Skin of body (tissue), 1 donor: ENCODE measurements at regions not wholly inside any gene's neighbourhood (a gene's known extent, or its start where the extent isn't known, plus 50 kb on each side); places are given as distances from the start of the nearest gene placed in this dataset.

Experiments used
- DNase-seq: peaks from one replicate; lab custom pipeline; 2025; lab: John Stamatoyannopoulos, UW

GRCh38 chr14:61109288-61109687 lies 128.2 kb downstream of the SLC38A6 start:
- DNase-seq: no peak

GRCh38 chr14:61108496-61109141 lies 127.6 kb downstream of the SLC38A6 start:
- no peak for DNase-seq

DNA sequence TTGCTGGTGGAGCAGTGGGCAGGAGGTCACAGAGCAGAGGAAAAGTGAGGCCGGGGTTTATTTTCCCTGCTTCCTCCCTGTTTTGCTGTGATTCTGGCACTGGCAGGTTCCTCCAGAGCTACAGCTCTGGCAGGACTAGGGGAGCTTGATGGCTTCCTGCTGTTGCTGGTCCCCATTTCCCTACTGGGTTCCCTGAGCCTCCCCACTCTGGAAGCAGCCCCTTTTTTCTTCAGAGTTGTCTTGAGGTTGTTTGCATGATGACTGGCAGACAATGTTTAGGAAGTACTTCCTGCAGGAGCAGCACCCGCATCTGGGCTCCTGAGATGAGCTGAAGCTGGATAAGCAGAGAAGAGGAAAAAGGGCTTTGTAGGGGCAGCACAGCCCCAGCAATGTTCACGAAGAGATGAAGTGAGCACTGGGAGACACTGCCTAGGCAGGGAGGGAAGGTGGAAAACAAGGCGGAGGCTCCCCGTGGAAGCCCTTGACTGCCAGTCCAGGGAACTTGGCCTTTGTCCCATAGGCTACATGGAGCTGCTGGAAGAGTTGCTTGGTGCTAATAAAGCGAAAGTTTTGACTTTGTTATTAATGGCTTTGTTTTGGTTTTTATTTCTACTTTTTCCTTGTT lies 126.9 kb downstream of the SLC38A6 start:
- no peak for DNase-seq

DNA sequence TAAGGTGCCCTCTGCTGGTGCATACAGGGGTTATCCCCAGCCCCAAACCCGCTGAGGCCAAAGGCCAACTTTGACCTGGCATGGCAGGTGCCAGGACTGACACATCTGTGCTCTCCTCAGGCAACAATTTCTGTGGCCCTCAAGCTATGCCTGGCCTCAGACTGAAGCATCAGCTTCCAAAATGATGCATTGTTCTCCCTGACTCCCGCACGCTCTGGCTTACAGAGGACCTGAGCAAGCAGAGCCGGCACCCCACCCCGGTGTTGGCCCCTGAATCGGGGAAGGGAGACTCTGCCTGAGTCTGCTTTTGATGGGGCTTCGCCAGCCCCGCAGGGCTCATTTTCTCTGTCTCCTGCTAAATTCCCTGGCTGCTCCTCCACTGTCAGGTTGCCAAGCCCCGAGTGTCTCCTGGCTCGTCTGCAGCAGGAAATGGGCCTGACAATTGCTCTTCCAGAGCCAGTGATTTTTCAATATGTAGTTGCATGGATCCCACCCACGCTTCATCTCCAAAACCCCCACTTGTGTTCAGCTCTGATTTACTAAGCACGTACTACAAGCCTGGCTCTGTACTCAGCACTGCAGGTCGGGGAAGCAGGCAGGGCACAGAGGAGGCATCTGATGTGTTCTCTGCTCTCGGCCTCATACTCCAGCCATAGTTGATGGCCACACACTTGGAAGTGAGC lies 126.1 kb downstream of the SLC38A6 start:
- peak; percentile 55 for DNase-seq

DNA sequence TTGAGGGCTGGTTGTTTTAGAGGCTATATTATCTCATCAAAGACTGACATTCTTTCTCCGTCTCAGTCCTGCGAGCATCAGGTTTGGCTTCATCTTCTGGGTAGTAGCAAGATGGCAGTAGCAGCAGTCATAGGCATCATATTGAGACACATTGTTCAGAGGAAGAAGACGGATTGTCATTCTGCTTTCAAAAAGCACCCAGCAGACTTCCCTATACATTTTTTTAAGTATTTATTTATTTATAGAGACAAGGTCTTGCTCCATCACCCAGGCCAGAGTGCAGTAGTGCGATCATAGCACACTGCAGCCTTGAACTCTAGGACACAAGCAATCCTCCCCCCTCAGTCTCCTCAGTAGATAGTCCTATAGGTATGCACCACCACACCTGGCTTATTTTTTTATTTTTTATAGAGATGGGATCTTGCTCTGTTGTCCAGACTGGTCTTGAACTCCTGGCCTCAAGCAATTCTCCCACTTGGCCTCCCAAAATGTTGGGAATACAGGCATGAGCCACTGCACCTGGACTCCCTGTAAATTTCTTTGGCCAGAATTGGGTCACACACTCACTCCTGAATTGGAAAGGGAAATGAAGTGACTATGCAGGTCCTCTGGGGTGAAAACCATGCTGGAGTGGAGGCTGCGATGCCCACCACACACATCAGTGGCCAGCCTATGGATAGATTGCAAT lies 125.4 kb downstream of the SLC38A6 start:
- DNase-seq: no peak

DNA sequence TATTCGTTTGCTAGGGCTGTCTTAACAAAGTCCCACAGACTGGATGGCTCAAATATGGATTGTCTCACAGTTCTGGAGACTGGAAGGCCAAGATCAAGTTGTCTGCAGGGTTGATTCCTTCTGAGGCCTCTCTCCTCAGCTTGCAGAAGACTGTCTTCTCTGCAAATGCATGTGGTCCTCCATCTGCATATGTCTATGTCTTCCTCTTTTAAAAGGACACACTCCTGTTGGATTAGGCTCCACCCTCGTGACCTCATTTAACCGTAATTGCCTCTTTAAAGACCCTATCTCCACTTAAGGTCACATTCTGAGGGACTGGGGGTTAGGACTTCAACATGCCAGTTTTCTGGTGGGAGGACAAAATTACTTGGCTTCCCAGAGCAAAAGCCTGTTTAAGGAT lies 123.3 kb downstream of the SLC38A6 start:
- DNase-seq: no peak

DNA sequence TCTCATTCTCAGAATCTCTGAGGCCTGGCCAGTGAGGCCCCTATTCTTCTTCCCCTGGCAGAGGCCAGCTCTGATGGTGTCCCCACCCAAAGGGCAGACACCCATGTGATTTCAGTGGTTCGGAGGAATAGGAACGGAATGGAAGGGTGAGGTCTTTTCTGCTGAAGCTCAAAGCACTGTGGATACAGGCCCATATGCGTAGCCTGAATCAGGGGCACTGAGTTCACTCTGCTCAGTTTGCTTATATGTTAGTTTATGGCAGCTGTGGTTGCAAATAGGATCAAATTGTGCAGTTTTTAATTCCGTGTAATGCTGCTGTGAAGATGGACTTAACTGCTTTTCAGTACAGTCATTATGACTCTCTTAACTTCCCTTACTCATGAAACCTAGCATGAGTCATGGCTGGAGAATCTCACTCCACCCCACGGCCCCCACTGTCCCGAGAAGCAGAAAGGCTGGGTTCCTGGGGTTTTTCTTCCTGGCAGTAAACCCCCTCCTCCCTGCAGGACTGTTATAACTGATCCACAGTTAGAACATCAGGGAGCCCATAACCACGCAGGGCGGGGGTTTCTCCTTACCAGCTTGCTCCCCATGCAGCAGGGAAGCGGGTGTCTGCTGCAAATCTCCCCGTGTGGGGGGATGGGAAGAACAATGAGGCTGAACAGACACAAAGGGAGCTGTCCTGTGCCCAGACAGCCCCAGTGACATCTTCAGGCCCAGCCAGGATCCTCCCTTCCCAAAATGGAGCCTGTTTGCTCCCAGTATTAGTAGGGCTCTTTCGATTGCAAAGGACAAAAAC lies 122.7 kb downstream of the SLC38A6 start:
- DNase-seq: peak; percentile 75

DNA sequence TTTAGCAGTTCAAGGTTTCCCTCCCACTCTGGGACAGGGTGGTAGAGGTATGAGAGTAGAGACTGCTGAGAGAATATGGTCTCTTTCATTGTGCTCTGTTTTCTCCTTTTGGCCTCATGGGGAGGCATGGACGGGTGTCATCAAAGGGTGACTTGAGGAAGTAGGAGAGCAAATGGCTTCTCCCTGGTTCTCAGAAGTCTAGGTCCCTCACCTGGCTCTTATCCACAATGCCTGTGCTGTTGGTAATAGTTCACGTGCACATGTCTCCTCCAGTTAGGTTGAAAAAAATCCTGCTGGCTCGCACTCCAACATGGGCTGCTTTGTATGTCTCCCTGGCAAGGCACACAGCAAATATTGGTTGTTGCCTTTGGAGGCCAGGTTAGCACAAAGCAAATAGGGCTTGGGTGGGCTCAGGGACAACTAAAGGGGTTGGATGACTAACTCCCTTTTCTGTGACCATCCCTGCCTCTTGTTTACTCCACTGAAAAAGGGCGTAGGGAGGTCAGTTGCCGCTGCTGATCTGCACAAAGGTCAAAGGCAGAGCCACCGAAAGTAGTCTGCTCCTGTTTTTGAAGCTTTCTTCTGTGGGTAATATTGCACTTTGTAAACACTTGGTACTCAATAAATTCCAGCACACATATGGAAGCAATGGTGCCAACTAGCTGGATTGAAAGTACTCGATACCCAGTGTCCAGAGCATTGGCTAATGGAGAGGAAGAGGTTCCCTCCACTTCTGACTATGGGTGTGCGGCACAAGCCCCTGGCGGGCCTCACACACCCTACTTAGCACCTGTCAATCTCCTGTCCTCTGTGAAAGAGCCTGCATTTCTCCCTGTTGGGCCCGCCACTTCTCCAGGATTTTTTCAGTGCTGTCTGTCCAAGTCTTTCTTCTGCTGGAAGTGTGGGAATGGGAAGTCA lies 121.8 kb downstream of the SLC38A6 start:
- DNase-seq: no peak
